ENCODE measurements at regions not wholly inside any gene's neighbourhood (a gene's known extent, or its start where the extent isn't known, plus 50 kb on each side); places are given as distances from the start of the nearest gene placed in this dataset.

GRCh38 chr2:128640845-128641360 is 322.2 kb upstream of the HS6ST1 start:
- DNase-seq: no peak

DNA sequence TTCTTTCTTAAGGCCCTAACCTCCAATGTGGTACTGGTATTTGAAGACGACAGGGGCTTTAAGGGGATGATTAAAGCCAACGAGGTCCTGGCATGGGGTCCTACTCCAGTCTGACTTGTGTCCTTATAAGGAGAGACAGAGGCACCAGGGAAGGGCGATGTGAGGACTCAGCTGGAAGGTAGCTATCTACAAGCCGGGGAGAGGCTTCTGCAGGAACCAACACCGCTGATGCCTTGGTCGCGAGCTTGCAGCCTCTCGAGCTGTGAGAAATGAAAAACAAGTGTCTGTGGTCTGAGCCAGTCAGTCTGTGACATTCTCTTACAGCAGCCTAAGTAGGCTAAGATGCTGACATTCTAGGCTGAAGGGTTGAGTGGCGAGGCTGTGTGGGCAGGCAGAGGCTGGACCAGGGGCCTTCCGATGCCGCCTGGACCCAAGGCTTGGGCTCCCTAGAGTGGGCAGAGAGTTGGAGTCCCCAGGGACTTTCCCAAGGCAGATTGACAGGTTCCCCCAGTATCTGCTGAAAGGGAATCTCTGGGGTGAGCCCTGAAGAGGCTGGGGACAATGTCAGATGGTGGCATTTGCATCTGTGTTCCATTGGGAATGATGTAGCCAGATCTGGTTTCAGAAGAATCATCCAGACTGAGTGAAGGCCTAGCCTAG is 322.9 kb upstream of the HS6ST1 start:
- no peak for DNase-seq

DNA sequence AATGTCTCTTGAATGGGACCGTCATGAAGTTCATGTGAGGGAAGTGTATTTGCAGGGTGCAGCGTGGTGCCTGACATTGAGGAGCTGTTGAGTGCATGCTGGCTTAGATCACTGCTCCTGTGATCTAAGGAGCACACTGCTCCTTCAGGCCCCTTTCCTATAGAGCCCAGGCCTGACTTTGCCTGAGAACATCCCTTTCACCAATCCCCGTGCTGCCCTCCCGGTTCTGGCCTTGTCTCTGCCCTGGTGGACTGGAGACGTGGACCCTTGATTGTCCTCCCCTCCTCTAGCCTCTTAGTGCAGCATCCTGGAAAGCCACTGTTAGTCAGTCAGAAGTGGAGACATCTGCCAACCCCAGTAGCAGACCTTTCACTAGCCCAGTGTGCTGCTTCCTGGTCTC is 323.6 kb upstream of the HS6ST1 start:
- no peak for DNase-seq

DNA sequence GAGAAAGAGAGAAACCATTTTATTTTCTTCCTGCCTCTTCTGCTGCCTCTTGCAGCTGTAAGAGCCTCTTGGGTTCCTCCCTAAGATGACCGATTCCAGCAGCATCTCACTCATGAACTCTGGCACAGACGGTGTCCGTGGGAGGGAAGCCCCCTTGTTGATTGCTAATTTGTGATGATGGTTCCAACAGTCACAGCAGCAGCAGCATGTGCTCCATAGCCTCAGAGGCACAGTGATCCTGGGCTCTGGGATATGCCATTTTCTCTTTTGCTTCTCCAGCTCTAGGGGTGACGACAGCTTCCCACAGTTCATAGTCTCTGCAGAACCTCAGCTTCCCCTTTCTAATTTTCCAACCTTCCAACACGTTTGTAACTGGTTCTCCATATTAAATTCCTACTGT is 324.2 kb upstream of the HS6ST1 start:
- no peak for DNase-seq

- DNase-seq: no peak
These were observed 324.8 kb upstream of the HS6ST1 start for GRCh38 chr2:128643221-128644065.

GRCh38 chr2:128644156-128644555 is 325.5 kb upstream of the HS6ST1 start:
- no peak for DNase-seq

GRCh38 chr2:128644718-128645256 is 326.1 kb upstream of the HS6ST1 start:
- no peak for DNase-seq

DNA sequence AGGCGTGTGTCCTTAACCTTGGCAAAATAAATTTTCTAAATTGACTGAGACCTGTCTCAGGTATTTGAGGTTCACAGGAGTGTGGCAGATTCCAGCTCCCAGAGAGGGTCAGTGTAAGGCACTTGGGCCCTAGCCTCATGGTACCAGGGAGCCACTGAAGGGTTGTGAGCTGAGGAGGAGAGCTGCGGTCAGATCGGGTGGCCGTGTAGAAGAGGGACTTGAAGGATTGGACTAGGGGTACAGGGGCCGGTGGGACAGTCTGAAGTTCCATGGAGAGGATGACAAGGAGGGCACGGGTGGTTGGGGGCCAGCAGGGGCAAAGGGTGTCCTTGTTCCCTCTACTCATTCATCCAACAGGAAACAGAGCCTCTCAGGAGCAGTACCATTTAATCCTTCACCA is 327.0 kb upstream of the HS6ST1 start:
- no peak for DNase-seq

GRCh38 chr2:128646091-128646490 is 327.4 kb upstream of the HS6ST1 start:
- no peak for DNase-seq

GRCh38 chr2:128646691-128647090 is 328.0 kb upstream of the HS6ST1 start:
- no peak for DNase-seq

- DNase-seq: no peak
These were observed 332.3 kb upstream of the HS6ST1 start for GRCh38 chr2:128651000-128651399.

DNA sequence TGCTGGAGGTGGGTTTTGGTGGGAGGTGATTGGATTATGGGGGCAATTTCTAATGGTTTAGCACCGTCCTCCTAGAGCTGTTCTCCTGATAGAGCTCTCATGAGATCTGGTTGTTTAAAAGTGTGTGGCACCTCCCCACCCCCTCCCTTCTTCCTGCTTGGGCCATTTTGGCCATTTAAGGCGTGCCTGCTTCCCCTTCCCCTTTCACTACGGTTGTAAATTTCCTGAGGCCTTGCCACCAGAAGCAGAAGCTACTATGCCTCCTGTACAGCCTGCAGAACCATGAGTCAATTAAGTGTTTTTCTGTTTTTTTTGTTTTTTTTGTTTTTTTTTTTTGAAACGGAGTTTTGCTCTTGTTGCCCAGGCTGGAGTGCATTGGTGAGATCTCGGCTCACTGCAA is 335.7 kb upstream of the HS6ST1 start:
- DNase-seq: no peak

DNA sequence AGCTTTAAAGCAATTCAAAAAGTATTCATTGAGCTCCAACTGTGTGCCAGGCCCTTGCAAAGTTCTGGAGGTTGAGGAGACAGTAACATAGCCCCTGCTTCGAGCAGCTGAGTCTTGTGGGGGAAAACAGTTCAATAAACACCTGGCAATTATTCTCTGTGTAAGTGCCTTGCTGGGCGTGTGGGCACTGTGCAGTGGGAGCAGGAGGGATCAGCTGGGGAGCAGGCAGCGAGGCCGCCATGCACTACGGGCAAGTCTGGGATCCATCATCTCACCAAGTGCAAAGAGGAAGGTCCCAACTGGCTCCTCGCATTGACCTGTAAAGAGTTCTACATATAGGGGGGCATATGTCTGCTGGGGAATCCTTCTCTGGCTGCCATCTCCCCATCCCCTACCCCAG is 342.2 kb upstream of the HS6ST1 start:
- no peak for DNase-seq

DNA sequence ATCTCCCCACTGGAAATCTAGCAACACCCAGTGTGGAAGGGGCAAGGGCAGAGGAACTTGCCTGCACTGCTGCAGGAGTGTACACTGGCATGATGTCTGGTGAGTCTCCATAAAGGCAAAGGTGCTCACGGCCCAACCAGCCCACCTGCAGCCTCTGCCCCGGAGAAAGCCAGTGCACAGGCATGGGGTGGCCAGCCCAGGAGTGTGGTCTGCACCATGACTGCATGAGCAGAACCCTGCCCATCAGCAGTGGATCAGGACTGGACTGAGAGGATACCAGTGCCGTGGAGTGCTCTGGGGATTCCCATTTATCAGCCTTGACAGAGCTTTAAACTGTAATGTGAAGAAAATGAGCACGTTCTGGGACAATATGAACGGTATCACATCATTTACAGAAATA is 342.6 kb upstream of the HS6ST1 start:
- no peak for DNase-seq

DNA sequence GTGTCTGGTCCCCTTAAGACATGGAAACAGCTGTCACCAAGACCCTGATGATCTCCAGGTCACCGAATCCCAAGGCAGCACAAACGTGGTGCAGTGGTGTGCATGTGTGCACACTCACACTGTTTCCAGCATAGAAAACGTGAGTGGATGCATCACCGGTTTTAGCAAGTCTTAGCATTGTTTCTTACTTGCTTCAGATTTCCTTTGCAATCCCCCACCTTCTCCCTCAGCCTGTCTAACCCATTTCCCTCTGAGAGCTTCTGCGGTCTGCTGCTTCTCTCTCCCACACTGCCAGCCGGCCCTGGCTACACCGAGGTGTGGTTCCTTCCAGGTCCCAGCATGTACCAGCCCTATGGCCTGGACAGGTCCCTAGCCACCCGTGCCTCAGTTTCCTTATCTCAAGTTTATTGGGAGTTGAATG is 343.4 kb upstream of the HS6ST1 start:
- DNase-seq: no peak

DNA sequence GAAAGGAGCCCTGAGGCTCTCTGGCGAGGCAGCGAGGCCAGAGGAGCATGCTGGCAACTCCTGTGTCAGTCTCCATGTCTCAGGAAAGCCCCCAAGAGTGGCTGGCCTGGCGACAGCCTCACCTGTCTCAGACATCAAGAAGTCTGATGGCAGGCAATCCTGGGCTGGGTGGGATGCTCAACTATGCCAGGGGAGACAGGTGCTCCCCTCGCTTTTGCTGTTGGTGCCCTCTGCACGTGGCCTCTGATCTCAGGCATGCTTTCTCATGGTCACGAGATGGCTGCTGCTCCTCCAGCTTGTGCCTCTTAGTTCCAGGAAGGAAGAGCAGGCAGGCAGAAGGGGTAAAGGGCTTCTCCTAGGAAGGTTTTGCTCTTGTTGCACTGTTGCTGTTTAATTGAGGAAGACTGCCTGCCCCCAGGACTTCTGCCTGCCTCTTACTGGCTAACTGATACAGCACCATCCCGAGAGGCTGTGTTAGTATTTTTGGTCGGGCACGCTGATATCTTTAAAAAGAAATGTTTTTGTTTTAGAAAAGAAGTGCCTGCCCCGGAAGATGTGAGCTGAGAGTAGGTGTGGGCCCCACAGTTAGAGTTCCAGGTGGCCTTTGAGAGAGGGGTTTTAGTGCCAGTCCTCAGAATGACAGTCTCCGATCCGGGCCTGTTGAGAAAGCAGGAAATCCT is 344.8 kb upstream of the HS6ST1 start:
- no peak for DNase-seq

DNA sequence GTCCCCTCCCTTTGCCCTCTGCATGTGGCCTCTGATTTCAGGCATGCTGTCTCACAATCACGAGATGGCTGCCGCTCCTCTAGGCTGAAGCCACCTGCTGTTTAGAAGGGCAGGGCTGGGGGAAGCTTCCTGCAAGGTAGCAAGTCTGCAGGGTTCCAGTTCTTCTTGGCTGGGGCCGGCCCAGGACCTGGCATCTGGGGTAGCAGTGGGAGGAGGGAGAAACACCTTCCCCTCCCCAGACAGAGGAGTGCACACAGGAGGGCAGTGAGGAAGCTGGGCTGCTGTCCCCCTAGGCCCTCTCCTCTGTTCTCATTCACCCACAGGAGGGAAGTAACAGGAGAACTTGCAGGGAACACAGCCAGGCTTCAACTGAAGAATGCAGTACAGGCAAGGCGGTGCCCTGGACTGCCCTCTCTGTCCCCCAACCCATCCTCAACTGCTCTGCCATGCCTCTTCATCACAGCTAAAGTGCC is 345.9 kb upstream of the HS6ST1 start:
- DNase-seq: no peak

GRCh38 chr2:128665113-128665512 is 346.4 kb upstream of the HS6ST1 start:
- DNase-seq: no peak

- DNase-seq: no peak
These were observed 347.9 kb upstream of the HS6ST1 start for GRCh38 chr2:128666596-128666995.

DNA sequence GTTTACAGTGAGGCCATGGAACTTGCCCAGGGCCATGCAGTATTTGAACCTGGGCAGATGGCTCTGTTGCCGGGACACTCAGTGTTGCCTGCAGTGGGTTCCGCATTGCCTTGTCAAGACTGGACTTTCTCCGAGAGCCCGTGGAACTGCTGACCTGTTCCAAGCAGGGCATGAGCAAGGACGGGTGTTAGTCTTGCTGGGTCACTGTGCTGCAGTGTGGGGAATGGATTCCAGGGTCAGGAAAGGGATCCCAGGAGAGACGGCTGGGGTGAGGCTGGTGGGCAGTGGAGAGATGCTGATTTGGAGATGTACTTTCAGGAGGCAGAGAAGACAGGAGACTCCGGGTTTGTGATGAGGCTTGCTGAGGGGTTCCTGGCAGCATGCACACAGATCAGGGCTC is 348.7 kb upstream of the HS6ST1 start:
- DNase-seq: no peak

GRCh38 chr2:128668946-128669345 is 350.3 kb upstream of the HS6ST1 start:
- DNase-seq: no peak

GRCh38 chr2:128670066-128670465 is 351.4 kb upstream of the HS6ST1 start:
- no peak for DNase-seq

Data from cerebellar nuclear complex (tissue), 1 donor.